ENCODE measurements at regions not wholly inside any gene's neighbourhood (a gene's known extent, or its start where the extent isn't known, plus 50 kb on each side); places are given as distances from the start of the nearest gene placed in this dataset.
"Not testable (repeated sequence)": the region's sequence is repeated elsewhere in the genome, so short reads cannot be mapped to it uniquely, and the experiment has no call there.

DNA sequence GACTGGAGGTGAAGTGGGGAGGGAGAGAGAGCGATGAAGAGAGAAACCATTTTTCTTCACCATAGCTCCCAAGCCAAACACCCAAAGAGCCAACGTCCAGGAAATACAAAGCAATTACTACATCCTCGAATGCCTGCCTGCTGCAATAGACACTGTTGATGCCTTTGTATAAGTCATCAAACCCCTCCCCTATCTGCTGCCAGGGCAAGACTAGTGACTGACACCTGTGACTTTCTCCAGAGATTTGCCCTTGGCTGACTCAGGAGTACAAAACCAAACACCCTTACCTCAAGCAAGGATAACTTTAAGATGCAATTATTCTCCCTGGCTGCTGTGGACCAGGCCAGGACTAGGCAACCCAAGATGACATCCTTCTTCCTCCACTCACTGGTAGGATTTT, 81.8 kb upstream of the RASA1 start:
- Mint-ChIP-seq H3K4me3 (no peak overlapping the region), H3K9me3 (no peaks in the 10 kb centered on the region), H3K27ac (no peak overlapping the region), H3K27me3 (ENCODE audit: low read depth in 3 of 3) (no peaks in the 10 kb centered on the region), H3K36me3 (peaks cover 0 to 4% (median 0%) of the 10 kb centered on the region in 3 donors), H3K4me1 (peaks cover 2 to 7% of the 10 kb centered on the region in 2 donors)
- DNase-seq = no peak

DNA sequence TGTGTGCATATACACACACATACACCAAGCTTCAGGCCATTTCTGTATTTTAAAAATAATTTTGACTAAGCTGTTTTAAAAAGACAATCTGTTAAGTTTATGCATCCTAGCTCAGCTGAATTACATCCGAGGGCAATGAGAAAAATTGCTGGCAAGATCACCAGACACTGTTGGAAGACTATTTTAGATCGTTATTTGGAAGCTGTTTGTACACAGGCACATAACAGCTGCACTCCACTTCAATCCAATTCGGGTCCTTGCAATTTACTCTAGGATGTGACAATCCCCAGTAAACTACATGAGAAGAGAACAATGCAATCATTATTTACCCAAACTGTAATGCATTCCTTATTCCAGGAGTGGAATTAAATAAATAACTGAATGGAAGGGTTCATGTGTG, 79.3 kb upstream of the RASA1 start:
- no peak overlapping the region for H3K4me3 Mint-ChIP-seq
- no peak for DNase-seq
- peaks cover 0 to 4% (median 0%) of the 10 kb centered on the region in 3 donors for H3K36me3 Mint-ChIP-seq
- H3K4me1 Mint-ChIP-seq = peaks cover 7 to 17% of the 10 kb centered on the region in 2 donors
- no peaks in the 10 kb centered on the region for H3K27me3 Mint-ChIP-seq (ENCODE audit: low read depth in 3 of 3)
- no peaks in the 10 kb centered on the region for H3K9me3 Mint-ChIP-seq
- no peak overlapping the region for H3K27ac Mint-ChIP-seq

DNA sequence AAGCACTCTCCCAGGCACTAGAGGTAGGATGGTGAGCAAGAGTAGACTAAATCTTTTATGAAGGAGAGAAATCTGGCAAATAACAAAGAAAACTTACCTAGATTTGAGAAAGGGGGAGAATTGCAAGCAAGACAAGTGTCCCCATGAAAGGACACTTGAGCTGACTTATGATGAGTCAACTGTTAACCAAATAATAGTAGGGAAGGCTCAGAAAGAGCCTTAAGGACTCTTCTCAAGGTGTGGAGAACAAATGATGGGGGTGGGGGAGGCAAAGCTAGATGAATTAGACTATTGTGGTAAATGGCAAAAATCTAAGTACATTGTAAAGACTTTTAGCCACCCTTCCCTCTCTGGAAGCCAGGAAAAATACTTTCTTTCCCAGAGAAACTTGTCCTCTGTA, 77.6 kb upstream of the RASA1 start:
- no peak overlapping the region for H3K4me3 Mint-ChIP-seq
- H3K9me3 Mint-ChIP-seq = no peaks in the 10 kb centered on the region
- H3K4me1 Mint-ChIP-seq = peaks cover 13 to 24% of the 10 kb centered on the region in 2 donors
- H3K27me3 Mint-ChIP-seq (ENCODE audit: low read depth in 3 of 3) = no peaks in the 10 kb centered on the region
- peaks cover 0 to 4% (median 0%) of the 10 kb centered on the region in 3 donors for H3K36me3 Mint-ChIP-seq
- H3K27ac Mint-ChIP-seq = no peak overlapping the region
- no peak for DNase-seq

DNA sequence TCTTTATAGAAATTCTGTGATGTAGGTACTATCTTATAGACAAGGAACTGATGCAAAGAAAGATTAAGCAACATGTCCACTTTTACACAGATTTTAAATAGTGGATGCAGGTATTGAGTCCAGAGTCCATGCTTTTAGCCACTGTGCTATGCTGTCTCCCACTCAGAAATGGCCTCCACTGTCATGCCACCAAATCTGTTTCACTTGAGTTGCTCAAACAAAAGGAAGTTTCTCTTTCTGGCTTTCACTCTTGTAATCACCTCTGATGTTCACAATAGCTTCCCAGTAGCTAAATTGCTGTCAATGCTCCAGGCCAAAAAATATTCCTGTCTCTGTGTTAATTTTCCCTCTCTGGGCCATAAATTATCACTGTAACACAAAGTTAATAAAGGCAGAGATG, 77.0 kb upstream of the RASA1 start:
- no peak overlapping the region for H3K27ac Mint-ChIP-seq
- H3K27me3 Mint-ChIP-seq (ENCODE audit: low read depth in 3 of 3) = no peaks in the 10 kb centered on the region
- H3K4me1 Mint-ChIP-seq = peaks cover 19 to 31% of the 10 kb centered on the region in 2 donors
- H3K9me3 Mint-ChIP-seq = no peaks in the 10 kb centered on the region
- no peak overlapping the region for H3K4me3 Mint-ChIP-seq
- peaks cover 0 to 4% (median 0%) of the 10 kb centered on the region in 3 donors for H3K36me3 Mint-ChIP-seq
- DNase-seq = no peak

DNA sequence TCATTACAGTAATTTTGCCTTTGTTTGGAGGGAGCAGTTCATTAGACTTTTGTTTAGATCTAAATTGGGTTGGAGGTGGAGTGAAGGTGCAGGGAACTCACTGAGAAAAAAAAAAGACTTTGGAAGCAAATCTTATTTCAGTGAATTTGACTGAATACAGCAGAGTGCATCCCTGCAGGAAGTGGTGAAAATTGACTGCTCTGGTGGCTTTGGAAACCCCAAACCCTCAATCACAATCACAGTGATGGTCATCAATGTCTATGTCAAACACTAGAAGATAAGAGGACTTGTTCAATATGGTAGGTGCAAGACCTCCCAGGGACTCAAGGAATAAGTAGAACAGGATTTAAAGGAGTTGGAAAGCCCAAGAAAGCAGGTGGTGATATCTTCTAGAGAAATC, 76.0 kb upstream of the RASA1 start:
- Mint-ChIP-seq H3K27ac (no peak overlapping the region), H3K36me3 (peaks cover 0 to 4% (median 0%) of the 10 kb centered on the region in 3 donors)

DNA sequence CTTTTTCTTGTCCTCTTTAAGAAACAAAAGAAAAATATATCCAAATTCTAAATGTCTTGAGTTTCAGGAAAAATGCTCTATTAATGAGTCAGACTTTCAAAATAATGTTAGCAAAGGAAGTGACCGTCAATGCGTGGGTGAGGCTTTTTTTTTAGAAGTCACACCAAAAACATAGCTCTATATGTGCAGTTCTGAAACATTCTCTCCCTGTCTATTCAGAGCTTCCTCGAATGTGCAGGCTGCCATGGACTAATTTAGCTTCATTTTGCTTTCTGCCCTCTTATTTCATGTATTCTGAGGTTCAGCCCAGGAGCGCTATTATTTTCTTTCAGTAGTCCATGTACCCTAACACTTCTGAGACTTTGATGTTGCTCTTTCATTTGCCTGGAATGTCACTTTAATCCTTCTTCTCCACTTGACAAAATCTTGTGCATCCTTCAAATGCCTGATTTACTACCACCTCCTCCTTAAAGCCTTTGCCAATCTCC, 72.5 kb upstream of the RASA1 start:
- Mint-ChIP-seq H3K27me3 (ENCODE audit: low read depth in 3 of 3) (no peaks in the 10 kb centered on the region), H3K36me3 (no peaks in the 10 kb centered on the region), H3K9me3 (peaks cover 0 to 2% (median 0%) of the 10 kb centered on the region in 6 donors), H3K27ac (peak overlapping the region in 1 of 6 donors; percentile 57), H3K4me3 (peak overlapping the region in 1 of 5 donors; percentile 1), H3K4me1 (peaks cover 22 to 33% of the 10 kb centered on the region in 2 donors)
- no peak for DNase-seq

More for the DNA sequence above, 76.0 kb upstream of the RASA1 start:
- H3K4me3 Mint-ChIP-seq = no peak overlapping the region
- peaks cover 22 to 33% of the 10 kb centered on the region in 2 donors for H3K4me1 Mint-ChIP-seq
- DNase-seq = no peak
- H3K27me3 Mint-ChIP-seq (ENCODE audit: low read depth in 3 of 3) = no peaks in the 10 kb centered on the region
- no peaks in the 10 kb centered on the region for H3K9me3 Mint-ChIP-seq

DNA sequence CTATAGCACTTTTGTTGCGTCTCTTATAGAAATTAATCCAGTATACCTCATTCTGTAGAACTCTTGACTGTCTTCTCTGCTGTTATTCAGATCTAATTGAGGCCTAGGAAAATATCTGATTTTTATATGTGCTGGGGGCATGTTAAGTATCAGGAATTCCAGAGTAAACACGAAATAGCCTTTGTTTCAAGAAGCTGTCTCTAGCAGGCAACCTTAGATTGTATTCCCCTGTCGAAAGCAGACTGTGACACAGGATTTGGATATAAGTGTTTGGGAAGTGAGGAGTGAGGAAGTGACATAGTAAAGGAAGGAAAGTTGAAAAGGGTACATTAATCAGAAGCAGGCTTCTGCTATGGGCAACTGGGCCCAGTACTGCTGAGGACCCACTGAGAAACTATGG, 72.1 kb upstream of the RASA1 start:
- peaks cover 0 to 2% (median 0%) of the 10 kb centered on the region in 6 donors for H3K9me3 Mint-ChIP-seq
- peak overlapping the region in 2 of 6 donors; percentile 0 to 57 for H3K27ac Mint-ChIP-seq
- no peaks in the 10 kb centered on the region for H3K27me3 Mint-ChIP-seq (ENCODE audit: low read depth in 3 of 3)
- H3K4me1 Mint-ChIP-seq = peaks cover 22 to 33% of the 10 kb centered on the region in 2 donors
- no peaks in the 10 kb centered on the region for H3K36me3 Mint-ChIP-seq
- peak overlapping the region in 1 of 5 donors; percentile 1 for H3K4me3 Mint-ChIP-seq
- DNase-seq = no peak

DNA sequence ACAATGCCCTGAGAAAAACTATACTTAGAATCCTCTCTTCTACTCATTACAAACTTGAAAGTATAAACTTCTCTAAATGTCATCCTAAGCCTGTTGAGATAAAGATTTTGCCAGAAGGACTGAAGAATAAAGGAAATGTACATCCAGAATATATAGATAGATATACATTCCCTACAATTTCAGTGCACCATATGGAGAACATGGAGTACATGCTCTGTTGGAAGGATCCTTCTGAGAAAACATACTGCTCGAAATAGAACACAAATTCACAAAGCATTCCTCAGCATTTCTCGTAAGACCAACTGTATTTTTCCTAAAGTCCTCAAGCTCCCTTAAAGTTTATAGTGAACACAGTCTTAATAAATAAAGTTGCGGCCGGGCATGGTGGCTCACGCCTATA, 69.7 kb upstream of the RASA1 start:
- no peak for DNase-seq
- Mint-ChIP-seq H3K4me1 (peaks cover 15 to 16% of the 10 kb centered on the region in 2 donors), H3K4me3 (no peak overlapping the region), H3K27ac (no peak overlapping the region), H3K36me3 (peaks cover 0 to 4% (median 0%) of the 10 kb centered on the region in 3 donors), H3K9me3 (peaks cover 0 to 2% (median 0%) of the 10 kb centered on the region in 6 donors), H3K27me3 (ENCODE audit: low read depth in 3 of 3) (no peaks in the 10 kb centered on the region)

DNA sequence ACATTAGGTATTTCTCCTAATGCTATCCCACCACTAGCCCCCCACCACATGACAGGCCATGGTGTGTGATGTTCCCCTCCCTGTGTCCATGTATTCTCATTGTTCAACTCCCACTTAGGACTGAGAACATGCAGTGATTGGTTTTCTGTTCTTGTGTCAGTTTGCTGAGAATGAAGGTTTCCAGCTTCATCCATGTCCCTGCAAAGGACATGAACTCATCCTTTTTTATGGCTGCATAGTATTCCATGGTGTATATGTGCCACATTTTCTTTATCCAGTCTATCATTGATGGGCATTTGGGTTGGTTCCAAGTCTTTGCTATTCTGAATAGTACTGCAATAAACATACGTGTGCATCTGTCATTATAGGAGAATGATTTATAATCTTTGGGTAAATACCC, 68.4 kb upstream of the RASA1 start:
- H3K27ac Mint-ChIP-seq; H3K27me3 Mint-ChIP-seq (ENCODE audit: low read depth in 3 of 3); H3K36me3 Mint-ChIP-seq; H3K4me3 Mint-ChIP-seq; DNase-seq; H3K9me3 Mint-ChIP-seq: not testable (repeated sequence)
- peaks cover 15 to 16% of the 10 kb centered on the region in 2 donors for H3K4me1 Mint-ChIP-seq

DNA sequence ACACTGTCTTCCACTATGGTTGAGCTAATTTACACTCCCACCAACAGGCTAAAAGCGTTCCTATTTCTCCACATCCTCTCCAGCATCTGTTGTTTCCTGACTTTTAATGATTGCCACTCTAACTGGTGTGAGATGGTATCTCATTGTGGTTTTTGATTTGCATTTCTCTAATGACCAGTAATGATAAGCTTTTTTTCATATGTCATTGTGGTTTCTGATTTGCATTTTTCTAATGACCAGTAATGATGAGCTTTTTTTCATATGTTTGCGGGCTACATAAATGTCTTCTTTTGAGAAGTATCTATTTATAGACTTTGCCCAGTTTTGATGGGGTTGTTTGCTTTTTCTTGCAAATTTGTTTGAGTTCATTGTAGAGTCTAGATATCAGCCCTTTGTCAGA, 68.0 kb upstream of the RASA1 start:
- H3K27me3 Mint-ChIP-seq (ENCODE audit: low read depth in 3 of 3) = not testable (repeated sequence)

DNA sequence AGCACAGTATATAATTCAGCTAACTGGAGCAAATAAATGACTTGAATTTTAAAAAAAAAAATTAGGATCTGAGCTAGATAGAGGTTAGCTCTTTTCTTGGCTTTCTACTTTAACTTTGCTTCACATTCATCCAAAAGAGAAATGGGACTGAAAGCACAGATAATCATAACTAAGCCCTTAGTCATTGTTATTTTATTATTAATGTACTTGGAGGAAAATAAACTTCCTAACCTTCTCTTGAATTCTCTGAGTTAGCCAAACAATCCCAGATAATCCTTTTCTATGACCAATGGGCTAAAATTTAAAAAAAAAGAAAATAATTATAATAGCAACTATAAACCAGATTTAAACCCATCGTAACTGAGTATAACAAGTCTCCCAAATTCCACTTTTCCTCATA, 57.6 kb upstream of the RASA1 start:
- Mint-ChIP-seq H3K4me3 (no peak overlapping the region), H3K4me1 (peaks cover 3% of the 10 kb centered on the region in 2 donors), H3K9me3 (peaks cover 0 to 3% (median 0%) of the 10 kb centered on the region in 6 donors), H3K27me3 (ENCODE audit: low read depth in 3 of 3) (peaks cover 0 to 3% (median 2%) of the 10 kb centered on the region in 3 donors), H3K27ac (no peak overlapping the region), H3K36me3 (peaks cover 0 to 7% (median 0%) of the 10 kb centered on the region in 3 donors)
- no peak for DNase-seq

More for the DNA sequence above, 68.0 kb upstream of the RASA1 start:
- not testable (repeated sequence) for H3K9me3 Mint-ChIP-seq, H3K4me3 Mint-ChIP-seq, H3K27ac Mint-ChIP-seq, DNase-seq, H3K36me3 Mint-ChIP-seq
- peaks cover 12 to 13% of the 10 kb centered on the region in 2 donors for H3K4me1 Mint-ChIP-seq

DNA sequence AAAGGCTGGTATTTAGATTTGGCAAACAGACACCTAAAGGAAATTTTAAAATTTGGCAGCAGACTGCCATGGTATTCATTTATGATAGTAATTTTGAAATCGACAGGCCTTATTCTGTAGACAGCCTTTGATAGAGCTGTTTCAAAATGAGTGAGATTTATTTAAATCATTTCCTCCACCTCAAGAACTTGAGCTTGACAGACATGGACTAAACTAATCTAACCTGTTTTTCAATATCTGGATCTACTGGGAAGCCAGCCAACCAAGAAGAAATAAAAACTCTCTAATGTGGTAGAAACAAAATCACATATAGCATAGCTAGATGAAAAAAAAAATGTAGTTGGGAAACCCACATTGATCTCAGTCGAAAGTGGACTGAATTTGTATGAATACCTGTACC, 56.9 kb upstream of the RASA1 start:
- H3K9me3 Mint-ChIP-seq = peaks cover 0 to 3% (median 0%) of the 10 kb centered on the region in 6 donors
- peaks cover 0 to 7% (median 0%) of the 10 kb centered on the region in 3 donors for H3K36me3 Mint-ChIP-seq
- peaks cover 0 to 5% (median 3%) of the 10 kb centered on the region in 3 donors for H3K27me3 Mint-ChIP-seq (ENCODE audit: low read depth in 3 of 3)
- no peak overlapping the region for H3K4me3 Mint-ChIP-seq
- H3K27ac Mint-ChIP-seq = no peak overlapping the region
- H3K4me1 Mint-ChIP-seq = peaks cover 4 to 10% of the 10 kb centered on the region in 2 donors
- no peak for DNase-seq

DNA sequence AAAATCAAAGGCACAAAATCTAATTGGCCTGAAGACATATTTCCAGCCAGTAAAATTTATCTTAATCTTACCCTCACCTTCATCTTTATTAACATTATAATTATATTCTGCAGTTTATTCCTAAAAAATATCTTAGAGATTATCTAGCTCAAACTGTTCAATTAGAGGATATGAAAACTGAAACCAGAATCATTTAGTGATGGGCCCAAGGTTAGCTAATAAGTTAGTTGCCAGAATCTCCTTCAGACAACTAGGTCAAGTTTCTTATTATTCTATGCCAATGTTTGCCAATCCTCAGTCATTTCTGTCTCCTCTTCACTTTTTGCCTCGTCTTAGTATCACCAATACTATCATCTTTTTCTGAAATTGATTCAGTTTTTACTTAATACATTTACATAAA, 56.0 kb upstream of the RASA1 start:
- H3K27ac Mint-ChIP-seq = no peak overlapping the region
- peaks cover 0 to 7% (median 0%) of the 10 kb centered on the region in 3 donors for H3K36me3 Mint-ChIP-seq
- H3K9me3 Mint-ChIP-seq = peaks cover 0 to 3% (median 0%) of the 10 kb centered on the region in 6 donors
- no peak overlapping the region for H3K4me3 Mint-ChIP-seq
- H3K27me3 Mint-ChIP-seq (ENCODE audit: low read depth in 3 of 3) = peaks cover 0 to 6% (median 3%) of the 10 kb centered on the region in 3 donors
- no peak for DNase-seq
- H3K4me1 Mint-ChIP-seq = peaks cover 4 to 10% of the 10 kb centered on the region in 2 donors

DNA sequence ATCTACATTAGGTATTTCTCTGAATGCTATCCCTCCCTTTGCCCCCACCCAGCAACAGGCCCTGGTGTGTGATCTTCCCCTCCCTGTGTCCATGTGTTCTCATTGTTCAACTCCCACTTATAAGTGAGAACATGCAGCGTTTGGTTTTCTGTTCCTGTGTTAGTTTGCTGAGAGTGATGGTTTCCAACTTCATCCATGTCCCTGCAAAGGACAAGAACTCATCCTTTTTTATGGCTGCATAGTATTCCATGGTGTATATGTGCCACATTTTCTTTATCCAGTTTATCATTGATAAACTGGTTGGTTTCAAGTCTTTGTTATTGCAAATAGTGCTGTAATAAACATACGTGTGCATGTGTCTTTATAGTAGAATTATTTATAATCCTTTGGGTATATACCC, 55.5 kb upstream of the RASA1 start:
- DNase-seq; H3K27ac Mint-ChIP-seq; H3K9me3 Mint-ChIP-seq; H3K36me3 Mint-ChIP-seq; H3K4me3 Mint-ChIP-seq; H3K27me3 Mint-ChIP-seq (ENCODE audit: low read depth in 3 of 3): not testable (repeated sequence)
- H3K4me1 Mint-ChIP-seq = peaks cover 4 to 10% of the 10 kb centered on the region in 2 donors

DNA sequence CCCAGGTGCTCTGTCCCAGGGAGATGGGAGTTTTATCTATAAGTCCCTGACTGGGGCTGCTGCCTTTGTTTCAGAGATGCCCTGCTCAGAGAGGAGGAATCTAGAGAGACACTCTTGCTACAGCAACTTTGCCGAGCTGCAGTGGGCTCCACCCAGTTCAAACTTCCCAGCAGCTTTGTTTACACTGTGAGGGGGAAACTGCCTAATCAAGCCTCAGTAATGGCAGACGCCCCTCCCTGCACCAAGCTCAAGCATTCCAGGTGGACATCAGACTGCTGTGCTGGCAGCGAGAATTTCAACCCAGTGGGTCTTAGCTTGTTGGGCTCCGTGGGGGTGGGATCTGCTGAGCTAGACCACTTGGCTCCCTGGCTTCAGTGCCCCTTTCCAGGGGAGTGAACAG, 50.2 kb upstream of the RASA1 start:
- DNase-seq; H3K27ac Mint-ChIP-seq; H3K9me3 Mint-ChIP-seq; H3K4me3 Mint-ChIP-seq; H3K27me3 Mint-ChIP-seq (ENCODE audit: low read depth in 3 of 3); H3K36me3 Mint-ChIP-seq: not testable (repeated sequence)
- H3K4me1 Mint-ChIP-seq = peaks cover 4 to 10% of the 10 kb centered on the region in 2 donors
